Prostate gland (tissue), 2 donors: ENCODE measurements at regions not wholly inside any gene's neighbourhood (a gene's known extent, or its start where the extent isn't known, plus 50 kb on each side); places are given as distances from the start of the nearest gene placed in this dataset.

Source experiments
- POLR2A ChIP-seq: fragments of 450-650 bp; IDR thresholded peaks from one replicate; pipeline ENCODE4 v1.6.1; 2016; ENCODE audit warnings: antibody characterized with exemption, mild to moderate bottlenecking
- POLR2AphosphoS5 ChIP-seq: sonication (generic); formaldehyde crosslinking; IDR thresholded peaks from one replicate; pipeline ENCODE4 v1.6.1; 2017; ENCODE audit warnings: antibody characterized with exemption
- TF ChIP-seq, protein P1 (sequence below), 4 experiments: fragments of 200-600 bp in 2 of 4; fragments of 450-650 bp in 2 of 4; sonication (generic) in 2 of 4; IDR thresholded peaks; 1 replicate in 3 of 4; 2 replicates in 1 of 4; pipeline ENCODE4 v1.5.1; 2016 to 2019; ENCODE audit warnings: antibody characterized with exemption in 4 of 4, mild to moderate bottlenecking in 2 of 4, moderate library complexity in 2 of 4

GRCh38 chr3:81916890-81917289, 155.4 kb upstream of the GBE1 start:
- TF ChIP-seq, protein P1, sequence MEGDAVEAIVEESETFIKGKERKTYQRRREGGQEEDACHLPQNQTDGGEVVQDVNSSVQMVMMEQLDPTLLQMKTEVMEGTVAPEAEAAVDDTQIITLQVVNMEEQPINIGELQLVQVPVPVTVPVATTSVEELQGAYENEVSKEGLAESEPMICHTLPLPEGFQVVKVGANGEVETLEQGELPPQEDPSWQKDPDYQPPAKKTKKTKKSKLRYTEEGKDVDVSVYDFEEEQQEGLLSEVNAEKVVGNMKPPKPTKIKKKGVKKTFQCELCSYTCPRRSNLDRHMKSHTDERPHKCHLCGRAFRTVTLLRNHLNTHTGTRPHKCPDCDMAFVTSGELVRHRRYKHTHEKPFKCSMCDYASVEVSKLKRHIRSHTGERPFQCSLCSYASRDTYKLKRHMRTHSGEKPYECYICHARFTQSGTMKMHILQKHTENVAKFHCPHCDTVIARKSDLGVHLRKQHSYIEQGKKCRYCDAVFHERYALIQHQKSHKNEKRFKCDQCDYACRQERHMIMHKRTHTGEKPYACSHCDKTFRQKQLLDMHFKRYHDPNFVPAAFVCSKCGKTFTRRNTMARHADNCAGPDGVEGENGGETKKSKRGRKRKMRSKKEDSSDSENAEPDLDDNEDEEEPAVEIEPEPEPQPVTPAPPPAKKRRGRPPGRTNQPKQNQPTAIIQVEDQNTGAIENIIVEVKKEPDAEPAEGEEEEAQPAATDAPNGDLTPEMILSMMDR (IDR thresholded peaks at IDR 0.05), result no peak
- TF ChIP-seq POLR2A, result no peak
- TF ChIP-seq POLR2AphosphoS5, result no peak
